ENCODE measurements at regions not wholly inside any gene's neighbourhood (a gene's known extent, or its start where the extent isn't known, plus 50 kb on each side); places are given as distances from the start of the nearest gene placed in this dataset.
A peak's percentile ranks its signal among the peaks of the same experiment; 100 is the strongest.

DNA sequence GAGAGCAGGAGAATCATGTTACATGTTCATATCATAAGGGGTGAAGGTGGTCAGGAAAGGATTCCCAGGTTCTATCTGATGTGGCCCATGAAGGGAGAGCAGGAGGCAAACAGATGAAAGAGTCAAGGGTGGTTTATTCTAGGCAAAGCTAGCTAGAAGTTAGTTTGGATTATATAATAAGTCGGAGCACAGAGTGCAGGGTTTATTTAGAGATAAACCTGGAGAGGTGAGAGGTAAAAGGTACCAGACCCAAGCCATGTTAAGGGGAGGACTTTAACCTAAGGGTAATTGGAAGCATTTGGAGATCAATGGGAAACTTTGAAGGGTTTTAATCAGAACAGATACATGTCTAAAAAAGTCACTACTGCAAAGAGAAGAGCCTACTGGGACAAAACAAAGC, 69.2 kb upstream of the LRATD1 start:
- Mint-ChIP-seq H3K27me3 (no peaks in the 10 kb centered on the region), H3K27ac (no peak overlapping the region), H3K4me1 (ENCODE audit: low read depth) (peaks cover 12% of the 10 kb centered on the region), H3K4me3 (ENCODE audit: low read depth) (no peak overlapping the region), H3K9me3 (ENCODE audit: low read depth) (no peaks in the 10 kb centered on the region), H3K36me3 (ENCODE audit: insufficient read depth) (no peaks in the 10 kb centered on the region)
- TF ChIP-seq CTCF (IDR thresholded peaks at IDR 0.05; ENCODE audit: unreplicated experiment): no peak
- DNase-seq (ENCODE audit: low spot score, unreplicated experiment): no peak

DNA sequence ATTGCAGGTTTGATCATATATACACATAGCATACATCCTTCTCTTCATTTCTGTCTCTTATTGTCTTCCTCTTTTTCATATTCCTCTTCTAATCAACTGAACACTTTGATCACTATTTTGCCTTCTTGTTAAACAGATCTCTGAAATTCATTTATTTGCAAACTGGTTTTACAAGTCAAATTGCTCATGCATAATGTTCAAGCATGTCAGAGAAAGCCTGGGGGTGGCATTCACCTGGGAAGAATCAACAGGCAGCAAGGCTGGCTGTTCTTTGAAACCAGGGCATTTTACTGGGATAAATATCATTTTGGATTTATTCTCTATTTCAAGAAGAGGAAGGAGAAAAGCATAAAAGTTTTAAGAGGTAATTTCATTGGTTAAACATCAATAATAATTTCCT, 66.9 kb upstream of the LRATD1 start:
- Mint-ChIP-seq H3K4me3 (ENCODE audit: low read depth) (no peak overlapping the region), H3K4me1 (ENCODE audit: low read depth) (peaks cover 12% of the 10 kb centered on the region), H3K27me3 (no peaks in the 10 kb centered on the region), H3K36me3 (ENCODE audit: insufficient read depth) (no peaks in the 10 kb centered on the region), H3K27ac (no peak overlapping the region), H3K9me3 (ENCODE audit: low read depth) (no peaks in the 10 kb centered on the region)
- no peak for DNase-seq (ENCODE audit: low spot score, unreplicated experiment)
- no peak for TF ChIP-seq CTCF (IDR thresholded peaks at IDR 0.05; ENCODE audit: unreplicated experiment)

GRCh38 chr2:14567561-14567960, 65.0 kb upstream of the LRATD1 start:
- H3K9me3 Mint-ChIP-seq (ENCODE audit: low read depth): no peaks in the 10 kb centered on the region
- no peak for TF ChIP-seq CTCF (IDR thresholded peaks at IDR 0.05; ENCODE audit: unreplicated experiment)
- H3K27me3 Mint-ChIP-seq: no peaks in the 10 kb centered on the region
- peaks cover 20% of the 10 kb centered on the region for H3K4me1 Mint-ChIP-seq (ENCODE audit: low read depth)
- peak overlapping the region; percentile 10 for H3K27ac Mint-ChIP-seq
- no peak overlapping the region for H3K4me3 Mint-ChIP-seq (ENCODE audit: low read depth)
- DNase-seq (ENCODE audit: low spot score, unreplicated experiment): no peak
- no peaks in the 10 kb centered on the region for H3K36me3 Mint-ChIP-seq (ENCODE audit: insufficient read depth)

DNA sequence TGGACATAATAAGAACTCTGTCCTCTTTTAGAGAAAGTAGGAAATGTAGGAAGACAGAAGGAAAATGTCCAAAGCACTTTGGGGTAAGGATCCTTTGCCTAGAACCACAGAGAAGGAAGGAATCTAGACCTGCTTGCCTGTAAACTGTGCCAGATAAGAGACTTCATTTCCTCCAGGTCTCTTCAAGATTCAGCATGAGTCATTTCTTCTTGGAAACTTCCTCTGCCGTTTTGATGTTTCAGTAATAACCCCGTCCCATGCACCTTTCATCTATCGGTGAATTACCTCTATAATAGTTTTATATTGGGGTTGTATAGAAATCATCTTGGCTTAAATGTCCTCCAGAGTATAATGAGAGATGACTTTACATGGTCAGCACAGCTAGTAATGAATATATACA, 63.2 kb upstream of the LRATD1 start:
- Mint-ChIP-seq H3K4me1 (ENCODE audit: low read depth) (peaks cover 28% of the 10 kb centered on the region), H3K4me3 (ENCODE audit: low read depth) (no peak overlapping the region), H3K36me3 (ENCODE audit: insufficient read depth) (no peaks in the 10 kb centered on the region), H3K27me3 (no peaks in the 10 kb centered on the region), H3K9me3 (ENCODE audit: low read depth) (no peaks in the 10 kb centered on the region), H3K27ac (no peak overlapping the region)
- DNase-seq (ENCODE audit: low spot score, unreplicated experiment): no peak
- no peak for TF ChIP-seq CTCF (IDR thresholded peaks at IDR 0.05; ENCODE audit: unreplicated experiment)

GRCh38 chr2:14572633-14573032, 59.9 kb upstream of the LRATD1 start:
- H3K4me3 Mint-ChIP-seq (ENCODE audit: low read depth): no peak overlapping the region
- DNase-seq (ENCODE audit: low spot score, unreplicated experiment): no peak
- H3K4me1 Mint-ChIP-seq (ENCODE audit: low read depth): peaks cover 19% of the 10 kb centered on the region
- TF ChIP-seq CTCF (IDR thresholded peaks at IDR 0.05; ENCODE audit: unreplicated experiment): no peak
- H3K9me3 Mint-ChIP-seq (ENCODE audit: low read depth): no peaks in the 10 kb centered on the region
- no peaks in the 10 kb centered on the region for H3K27me3 Mint-ChIP-seq
- no peaks in the 10 kb centered on the region for H3K36me3 Mint-ChIP-seq (ENCODE audit: insufficient read depth)
- H3K27ac Mint-ChIP-seq: no peak overlapping the region
